ENCODE measurements at regions not wholly inside any gene's neighbourhood (a gene's known extent, or its start where the extent isn't known, plus 50 kb on each side); places are given as distances from the start of the nearest gene placed in this dataset.

DNA sequence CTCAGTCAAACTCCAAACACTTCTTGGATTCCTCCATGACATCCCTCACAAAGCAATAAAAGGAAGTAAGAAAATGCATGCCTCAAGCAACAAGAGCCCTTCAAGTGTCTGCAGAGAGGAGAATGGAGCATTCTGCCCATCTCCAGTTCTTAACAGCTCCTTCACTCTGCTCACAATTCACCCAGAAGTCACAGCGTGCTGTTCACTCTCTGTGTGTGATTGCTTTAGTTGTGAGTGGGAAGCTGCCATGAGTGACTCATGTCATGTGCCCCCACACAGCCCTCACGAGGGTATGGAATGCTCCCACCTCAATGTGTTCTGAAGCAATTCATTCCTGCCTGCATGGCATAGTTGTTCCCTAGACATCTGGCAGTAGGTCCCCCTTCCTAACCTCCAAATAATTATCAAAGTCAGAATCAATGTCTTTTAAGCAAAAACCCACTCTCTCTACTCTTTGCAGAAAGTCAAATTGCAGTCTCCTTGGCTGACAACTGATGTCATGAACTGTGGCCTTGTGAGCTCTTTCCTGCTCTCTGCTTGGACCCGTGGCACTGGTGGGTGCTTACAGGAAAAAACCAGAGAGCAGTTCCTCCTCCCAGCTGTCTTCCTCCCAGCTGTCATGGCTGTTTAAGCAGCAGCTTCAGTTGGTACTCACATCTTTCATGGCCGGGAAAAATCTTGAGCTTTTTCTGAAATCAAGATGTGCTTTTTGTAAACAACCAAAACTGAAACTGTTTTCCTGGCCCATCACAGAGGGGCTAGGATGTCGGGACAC, 112.1 kb upstream of the SPON1 start:
- Mint-ChIP-seq H3K27ac (no peak overlapping the region), H3K4me1 (peaks cover 10% of the 10 kb centered on the region), H3K36me3 (no peaks in the 10 kb centered on the region), H3K4me3 (no peak overlapping the region), H3K9me3 (no peaks in the 10 kb centered on the region), H3K27me3 (peaks cover 5% of the 10 kb centered on the region)
- DNase-seq (ENCODE audit: low spot score in 2 of 2): no peak
- no peak for ATAC-seq (ENCODE audit: low read depth)

GRCh38 chr11:13851691-13852090, 110.8 kb upstream of the SPON1 start:
- DNase-seq (ENCODE audit: low spot score in 2 of 2) (no peak), ATAC-seq (ENCODE audit: low read depth) (no peak)
- Mint-ChIP-seq H3K27ac (no peak overlapping the region), H3K4me3 (no peak overlapping the region), H3K36me3 (no peaks in the 10 kb centered on the region), H3K4me1 (peaks cover 10% of the 10 kb centered on the region), H3K9me3 (no peaks in the 10 kb centered on the region), H3K27me3 (peaks cover 5% of the 10 kb centered on the region)

DNA sequence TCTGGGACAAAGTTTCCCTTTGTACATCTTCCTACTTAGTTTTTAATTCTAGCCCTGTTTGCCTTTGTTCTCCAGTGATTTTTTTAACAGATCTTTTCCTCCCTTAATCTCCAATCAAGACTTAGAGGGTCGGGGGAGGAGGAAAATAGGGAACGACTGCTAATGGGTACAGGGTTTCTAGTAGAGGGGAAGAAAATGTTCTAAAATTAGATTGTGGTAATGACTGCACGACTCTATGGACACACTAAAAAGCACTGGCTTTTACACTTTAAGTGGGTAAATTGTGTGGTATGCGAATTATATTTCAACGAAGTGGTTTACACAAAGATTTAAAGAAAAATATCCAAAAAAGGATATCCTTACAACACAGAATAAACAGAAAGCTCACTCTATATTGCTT, 110.0 kb upstream of the SPON1 start:
- Mint-ChIP-seq H3K4me1 (peaks cover 10% of the 10 kb centered on the region), H3K27ac (no peak overlapping the region), H3K9me3 (no peaks in the 10 kb centered on the region), H3K36me3 (no peaks in the 10 kb centered on the region), H3K27me3 (peaks cover 5% of the 10 kb centered on the region), H3K4me3 (no peak overlapping the region)
- DNase-seq (ENCODE audit: low spot score in 2 of 2) (no peak), ATAC-seq (ENCODE audit: low read depth) (no peak)

- H3K27ac Mint-ChIP-seq: no peak overlapping the region
- H3K4me1 Mint-ChIP-seq: peaks cover 10% of the 10 kb centered on the region
- no peaks in the 10 kb centered on the region for H3K9me3 Mint-ChIP-seq
- H3K27me3 Mint-ChIP-seq: peaks cover 1% of the 10 kb centered on the region
- no peak for ATAC-seq (ENCODE audit: low read depth)
- no peak overlapping the region for H3K4me3 Mint-ChIP-seq
- H3K36me3 Mint-ChIP-seq: no peaks in the 10 kb centered on the region
- no peak for DNase-seq (ENCODE audit: low spot score in 2 of 2)
Observed at GRCh38 chr11:13857828-13858227, 104.7 kb upstream of the SPON1 start.

GRCh38 chr11:13859892-13860291, 102.6 kb upstream of the SPON1 start:
- no peaks in the 10 kb centered on the region for H3K36me3 Mint-ChIP-seq
- no peaks in the 10 kb centered on the region for H3K9me3 Mint-ChIP-seq
- DNase-seq (ENCODE audit: low spot score in 2 of 2) (no peak), ATAC-seq (ENCODE audit: low read depth) (no peak)
- H3K4me3 Mint-ChIP-seq: no peak overlapping the region
- H3K4me1 Mint-ChIP-seq: peaks cover 10% of the 10 kb centered on the region
- no peak overlapping the region for H3K27ac Mint-ChIP-seq
- H3K27me3 Mint-ChIP-seq: no peaks in the 10 kb centered on the region

DNA sequence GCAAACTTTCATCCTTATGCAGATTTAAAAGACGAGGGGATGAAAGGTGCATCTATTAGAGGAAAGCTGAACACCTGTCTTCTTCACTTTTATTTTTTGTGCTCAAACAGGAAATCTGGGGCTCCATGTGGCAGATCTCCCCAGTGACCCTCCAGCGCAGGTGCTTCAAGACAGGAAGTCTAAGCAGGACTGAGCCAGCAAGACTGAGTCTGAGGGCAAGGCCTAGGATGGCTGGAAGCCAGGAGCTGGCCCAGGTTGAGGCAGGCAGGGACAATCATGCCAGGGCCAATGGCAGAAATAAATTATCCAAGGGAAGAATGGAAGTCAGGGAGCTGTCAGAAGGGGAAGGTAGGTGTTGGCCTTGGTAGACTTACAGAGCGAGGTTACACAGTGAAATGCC, 101.1 kb upstream of the SPON1 start:
- Mint-ChIP-seq H3K4me1 (peaks cover 10% of the 10 kb centered on the region), H3K9me3 (no peaks in the 10 kb centered on the region), H3K36me3 (no peaks in the 10 kb centered on the region), H3K4me3 (peak overlapping the region; percentile 53), H3K27me3 (no peaks in the 10 kb centered on the region), H3K27ac (peak overlapping the region; percentile 54)
- ATAC-seq (ENCODE audit: low read depth) (peak; percentile 84), DNase-seq (ENCODE audit: low spot score in 2 of 2) (no peak)

GRCh38 chr11:13862845-13863392, 99.6 kb upstream of the SPON1 start:
- H3K9me3 Mint-ChIP-seq: no peaks in the 10 kb centered on the region
- ATAC-seq (ENCODE audit: low read depth): no peak

GRCh38 chr11:13868710-13869397, 93.7 kb upstream of the SPON1 start:
- no peak overlapping the region for H3K27ac Mint-ChIP-seq
- H3K9me3 Mint-ChIP-seq: no peaks in the 10 kb centered on the region

More at GRCh38 chr11:13862845-13863392, 99.6 kb upstream of the SPON1 start:
- Mint-ChIP-seq H3K4me1 (peaks cover 10% of the 10 kb centered on the region), H3K36me3 (no peaks in the 10 kb centered on the region), H3K27me3 (no peaks in the 10 kb centered on the region), H3K27ac (no peak overlapping the region), H3K4me3 (no peak overlapping the region)
- no peak for DNase-seq (ENCODE audit: low spot score in 2 of 2)

DNA sequence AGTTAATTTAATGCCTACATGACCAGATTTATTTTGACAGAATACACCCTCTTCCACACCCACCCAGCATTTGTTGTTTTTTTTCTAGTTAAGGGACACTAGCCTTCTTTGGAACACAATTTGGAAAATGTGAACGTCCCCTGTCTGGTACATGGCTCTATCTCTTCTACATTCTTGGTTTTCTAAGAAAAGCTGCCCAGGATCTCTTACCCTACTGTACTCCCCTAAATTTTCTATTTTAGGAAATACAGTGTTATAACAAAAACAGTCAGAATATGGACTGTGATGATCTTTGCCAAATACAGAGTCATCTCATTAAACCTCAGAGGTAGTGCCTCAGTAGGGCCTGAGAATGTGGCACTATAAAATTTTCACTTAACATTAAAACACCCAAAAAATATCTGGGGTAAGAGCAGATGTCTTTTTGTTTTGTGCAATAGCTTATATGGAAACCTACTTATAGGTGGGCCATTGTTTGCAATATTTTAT, 93.1 kb upstream of the SPON1 start:
- Mint-ChIP-seq H3K27me3 (peaks cover 14% of the 10 kb centered on the region), H3K27ac (no peak overlapping the region), H3K9me3 (no peaks in the 10 kb centered on the region), H3K4me3 (no peak overlapping the region), H3K36me3 (no peaks in the 10 kb centered on the region), H3K4me1 (peaks cover 6% of the 10 kb centered on the region)
- DNase-seq (ENCODE audit: low spot score in 2 of 2): no peak
- no peak for ATAC-seq (ENCODE audit: low read depth)

More at GRCh38 chr11:13868710-13869397, 93.7 kb upstream of the SPON1 start:
- ATAC-seq (ENCODE audit: low read depth): no peak
- no peak for DNase-seq (ENCODE audit: low spot score in 2 of 2)
- peaks cover 14% of the 10 kb centered on the region for H3K27me3 Mint-ChIP-seq
- peaks cover 6% of the 10 kb centered on the region for H3K4me1 Mint-ChIP-seq
- H3K36me3 Mint-ChIP-seq: no peaks in the 10 kb centered on the region
- no peak overlapping the region for H3K4me3 Mint-ChIP-seq

DNA sequence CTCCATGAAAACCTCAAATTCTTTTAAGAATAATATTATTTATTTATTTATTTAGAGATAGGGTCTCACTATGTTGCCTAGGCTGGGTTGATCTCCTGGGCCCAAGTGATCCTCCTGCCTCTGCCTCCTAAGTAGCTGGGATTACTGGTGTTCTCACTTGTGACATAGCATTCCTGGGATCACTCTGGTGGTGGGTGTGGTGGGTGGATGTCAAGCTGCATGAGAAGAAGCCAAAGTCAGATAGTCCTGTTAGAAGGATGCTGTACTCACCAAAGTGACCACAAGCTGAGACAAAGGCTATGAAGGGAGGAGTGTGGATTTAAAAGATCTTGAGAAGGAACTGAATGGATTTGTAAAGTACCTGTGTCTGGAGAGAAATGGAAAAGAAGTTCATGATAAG, 87.9 kb upstream of the SPON1 start:
- no peak overlapping the region for H3K27ac Mint-ChIP-seq
- H3K4me3 Mint-ChIP-seq: no peak overlapping the region
- peaks cover 1% of the 10 kb centered on the region for H3K9me3 Mint-ChIP-seq
- no peaks in the 10 kb centered on the region for H3K36me3 Mint-ChIP-seq
- peaks cover 17% of the 10 kb centered on the region for H3K27me3 Mint-ChIP-seq
- DNase-seq (ENCODE audit: low spot score in 2 of 2) (no peak), ATAC-seq (ENCODE audit: low read depth) (no peak)
- peaks cover 9% of the 10 kb centered on the region for H3K4me1 Mint-ChIP-seq

- H3K36me3 Mint-ChIP-seq: no peaks in the 10 kb centered on the region
- peaks cover 11% of the 10 kb centered on the region for H3K4me1 Mint-ChIP-seq
- DNase-seq (ENCODE audit: low spot score in 2 of 2) (no peak), ATAC-seq (ENCODE audit: low read depth) (no peak)
- no peak overlapping the region for H3K4me3 Mint-ChIP-seq
- peaks cover 1% of the 10 kb centered on the region for H3K9me3 Mint-ChIP-seq
- peaks cover 17% of the 10 kb centered on the region for H3K27me3 Mint-ChIP-seq
- no peak overlapping the region for H3K27ac Mint-ChIP-seq
Observed at GRCh38 chr11:13875643-13876042, 86.9 kb upstream of the SPON1 start.

DNA sequence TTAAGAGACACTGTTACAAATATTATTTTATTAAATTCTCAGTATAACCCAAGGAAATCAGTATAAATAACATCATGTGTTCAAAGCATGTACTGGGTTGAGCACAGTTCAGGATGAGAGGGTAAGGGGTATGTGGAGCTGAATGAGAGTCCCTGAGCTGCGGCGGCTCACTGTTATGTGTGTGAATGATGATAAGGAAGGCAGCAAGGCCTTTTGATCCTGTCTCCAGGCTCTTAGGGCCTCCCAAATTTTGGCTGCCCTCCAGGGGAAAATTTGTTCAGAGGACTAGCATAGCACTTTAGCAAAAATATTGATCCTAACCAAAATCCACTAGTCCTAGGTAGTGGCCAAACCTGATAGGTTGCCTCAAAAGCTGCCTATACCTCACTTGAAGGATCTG, 86.1 kb upstream of the SPON1 start:
- no peaks in the 10 kb centered on the region for H3K36me3 Mint-ChIP-seq
- no peak overlapping the region for H3K4me3 Mint-ChIP-seq
- H3K27ac Mint-ChIP-seq: no peak overlapping the region
- peaks cover 12% of the 10 kb centered on the region for H3K27me3 Mint-ChIP-seq
- DNase-seq (ENCODE audit: low spot score in 2 of 2) (no peak), ATAC-seq (ENCODE audit: low read depth) (no peak)
- peaks cover 14% of the 10 kb centered on the region for H3K4me1 Mint-ChIP-seq
- peaks cover 1% of the 10 kb centered on the region for H3K9me3 Mint-ChIP-seq

GRCh38 chr11:13878077-13878476, 84.4 kb upstream of the SPON1 start:
- H3K4me3 Mint-ChIP-seq: no peak overlapping the region
- peaks cover 1% of the 10 kb centered on the region for H3K9me3 Mint-ChIP-seq
- H3K27ac Mint-ChIP-seq: no peak overlapping the region
- H3K27me3 Mint-ChIP-seq: peaks cover 6% of the 10 kb centered on the region
- no peak for ATAC-seq (ENCODE audit: low read depth)
- H3K4me1 Mint-ChIP-seq: peaks cover 10% of the 10 kb centered on the region
- no peak for DNase-seq (ENCODE audit: low spot score in 2 of 2)
- no peaks in the 10 kb centered on the region for H3K36me3 Mint-ChIP-seq

- no peak for DNase-seq (ENCODE audit: low spot score in 2 of 2)
- H3K9me3 Mint-ChIP-seq: peaks cover 1% of the 10 kb centered on the region
- H3K27me3 Mint-ChIP-seq: peaks cover 2% of the 10 kb centered on the region
- no peak overlapping the region for H3K4me3 Mint-ChIP-seq
- H3K36me3 Mint-ChIP-seq: no peaks in the 10 kb centered on the region
- H3K4me1 Mint-ChIP-seq: peaks cover 10% of the 10 kb centered on the region
- ATAC-seq (ENCODE audit: low read depth): no peak
- peak overlapping the region; percentile 19 for H3K27ac Mint-ChIP-seq
Observed at GRCh38 chr11:13880634-13881033, 81.9 kb upstream of the SPON1 start.

All from memory B cell (primary cell).